ENCODE measurements at regions not wholly inside any gene's neighbourhood (a gene's known extent, or its start where the extent isn't known, plus 50 kb on each side); places are given as distances from the start of the nearest gene placed in this dataset.

GRCh38 chr6:169866668-169867521, 115.5 kb downstream of the ERMARD start:
- H3K4me3 ChIP-seq (ENCODE audit: low read length): no peak overlapping the region
- H3K27me3 ChIP-seq (ENCODE audit: insufficient read depth, low read length): no peaks in the 10 kb centered on the region
- no peaks in the 10 kb centered on the region for H3K4me1 ChIP-seq (ENCODE audit: insufficient read depth, low read length)
- H3K9ac ChIP-seq (ENCODE audit: low read depth, low read length): no peak overlapping the region
- no peak overlapping the region for H3K27ac ChIP-seq (ENCODE audit: low read length)
- no peaks in the 10 kb centered on the region for H3K36me3 ChIP-seq (ENCODE audit: insufficient read depth, low read depth, low read length)
- H3K9me3 ChIP-seq (ENCODE audit: insufficient read depth, low read depth, low read length): no peaks in the 10 kb centered on the region

GRCh38 chr6:169866140-169866534, 114.7 kb downstream of the ERMARD start:
- Histone ChIP-seq H3K9ac (ENCODE audit: low read depth, low read length) (no peak overlapping the region), H3K27ac (ENCODE audit: low read length) (no peak overlapping the region), H3K4me1 (ENCODE audit: insufficient read depth, low read length) (no peaks in the 10 kb centered on the region)

GRCh38 chr6:169865346-169866139, 114.1 kb downstream of the ERMARD start:
- H3K9me3 ChIP-seq (ENCODE audit: insufficient read depth, low read depth, low read length): no peaks in the 10 kb centered on the region
- H3K9ac ChIP-seq (ENCODE audit: low read depth, low read length): no peak overlapping the region
- no peak overlapping the region for H3K4me3 ChIP-seq (ENCODE audit: low read length)
- H3K27me3 ChIP-seq (ENCODE audit: insufficient read depth, low read length): no peaks in the 10 kb centered on the region
- H3K27ac ChIP-seq (ENCODE audit: low read length): no peak overlapping the region
- H3K36me3 ChIP-seq (ENCODE audit: insufficient read depth, low read depth, low read length): no peaks in the 10 kb centered on the region
- no peaks in the 10 kb centered on the region for H3K4me1 ChIP-seq (ENCODE audit: insufficient read depth, low read length)

More at GRCh38 chr6:169866140-169866534, 114.7 kb downstream of the ERMARD start:
- Histone ChIP-seq H3K36me3 (ENCODE audit: insufficient read depth, low read depth, low read length) (no peaks in the 10 kb centered on the region), H3K9me3 (ENCODE audit: insufficient read depth, low read depth, low read length) (no peaks in the 10 kb centered on the region), H3K4me3 (ENCODE audit: low read length) (no peak overlapping the region), H3K27me3 (ENCODE audit: insufficient read depth, low read length) (no peaks in the 10 kb centered on the region)

- Histone ChIP-seq H3K36me3 (ENCODE audit: insufficient read depth, low read depth, low read length) (no peaks in the 10 kb centered on the region), H3K27me3 (ENCODE audit: insufficient read depth, low read length) (no peaks in the 10 kb centered on the region), H3K9me3 (ENCODE audit: insufficient read depth, low read depth, low read length) (no peaks in the 10 kb centered on the region), H3K9ac (ENCODE audit: low read depth, low read length) (no peak overlapping the region), H3K27ac (ENCODE audit: low read length) (no peak overlapping the region), H3K4me3 (ENCODE audit: low read length) (no peak overlapping the region), H3K4me1 (ENCODE audit: insufficient read depth, low read length) (no peaks in the 10 kb centered on the region)
Observed at GRCh38 chr6:169864148-169865020, 113.0 kb downstream of the ERMARD start.

GRCh38 chr6:169863710-169864109, 112.3 kb downstream of the ERMARD start:
- Histone ChIP-seq H3K4me1 (ENCODE audit: insufficient read depth, low read length) (no peaks in the 10 kb centered on the region), H3K27me3 (ENCODE audit: insufficient read depth, low read length) (no peaks in the 10 kb centered on the region), H3K27ac (ENCODE audit: low read length) (no peak overlapping the region), H3K9ac (ENCODE audit: low read depth, low read length) (no peak overlapping the region), H3K9me3 (ENCODE audit: insufficient read depth, low read depth, low read length) (no peaks in the 10 kb centered on the region), H3K4me3 (ENCODE audit: low read length) (no peak overlapping the region), H3K36me3 (ENCODE audit: insufficient read depth, low read depth, low read length) (no peaks in the 10 kb centered on the region)

GRCh38 chr6:169862892-169863525, 111.6 kb downstream of the ERMARD start:
- no peaks in the 10 kb centered on the region for H3K9me3 ChIP-seq (ENCODE audit: insufficient read depth, low read depth, low read length)
- H3K4me1 ChIP-seq (ENCODE audit: insufficient read depth, low read length): no peaks in the 10 kb centered on the region
- no peak overlapping the region for H3K9ac ChIP-seq (ENCODE audit: low read depth, low read length)
- H3K4me3 ChIP-seq (ENCODE audit: low read length): no peak overlapping the region
- H3K36me3 ChIP-seq (ENCODE audit: insufficient read depth, low read depth, low read length): no peaks in the 10 kb centered on the region
- no peaks in the 10 kb centered on the region for H3K27me3 ChIP-seq (ENCODE audit: insufficient read depth, low read length)
- H3K27ac ChIP-seq (ENCODE audit: low read length): no peak overlapping the region

- H3K36me3 ChIP-seq (ENCODE audit: insufficient read depth, low read depth, low read length): no peaks in the 10 kb centered on the region
- 0 out of 2 replicates have a peak, but pooled peaks cover 4% of the 10 kb centered on the region for H3K9me3 ChIP-seq (ENCODE audit: insufficient read depth, low read depth, low read length)
- H3K4me3 ChIP-seq (ENCODE audit: low read length): no peak overlapping the region
- no peaks in the 10 kb centered on the region for H3K4me1 ChIP-seq (ENCODE audit: insufficient read depth, low read length)
- no peaks in the 10 kb centered on the region for H3K27me3 ChIP-seq (ENCODE audit: insufficient read depth, low read length)
- H3K27ac ChIP-seq (ENCODE audit: low read length): no peak overlapping the region
- no peak overlapping the region for H3K9ac ChIP-seq (ENCODE audit: low read depth, low read length)
Observed at GRCh38 chr6:169862043-169862891, 110.8 kb downstream of the ERMARD start.

GRCh38 chr6:169861431-169862042, 110.1 kb downstream of the ERMARD start:
- Histone ChIP-seq H3K27ac (ENCODE audit: low read length) (no peak overlapping the region), H3K27me3 (ENCODE audit: insufficient read depth, low read length) (no peaks in the 10 kb centered on the region), H3K9me3 (ENCODE audit: insufficient read depth, low read depth, low read length) (0 out of 2 replicates have a peak, but pooled peaks cover 4% of the 10 kb centered on the region), H3K4me3 (ENCODE audit: low read length) (no peak overlapping the region), H3K36me3 (ENCODE audit: insufficient read depth, low read depth, low read length) (no peaks in the 10 kb centered on the region), H3K9ac (ENCODE audit: low read depth, low read length) (no peak overlapping the region), H3K4me1 (ENCODE audit: insufficient read depth, low read length) (no peaks in the 10 kb centered on the region)

- H3K4me1 ChIP-seq (ENCODE audit: insufficient read depth, low read length): no peaks in the 10 kb centered on the region
- no peaks in the 10 kb centered on the region for H3K27me3 ChIP-seq (ENCODE audit: insufficient read depth, low read length)
- peaks cover 4% of the 10 kb centered on the region; the same call in 1 of the 2 replicates for H3K9me3 ChIP-seq (ENCODE audit: insufficient read depth, low read depth, low read length)
Observed at GRCh38 chr6:169859978-169860703, 108.7 kb downstream of the ERMARD start.

More at GRCh38 chr6:169859978-169860703, 108.7 kb downstream of the ERMARD start:
- H3K36me3 ChIP-seq (ENCODE audit: insufficient read depth, low read depth, low read length): no peaks in the 10 kb centered on the region
- H3K27ac ChIP-seq (ENCODE audit: low read length): no peak overlapping the region
- no peak overlapping the region for H3K4me3 ChIP-seq (ENCODE audit: low read length)
- no peak overlapping the region for H3K9ac ChIP-seq (ENCODE audit: low read depth, low read length)

Measured in iPS-20b (cell line).